ENCODE measurements at regions not wholly inside any gene's neighbourhood (a gene's known extent, or its start where the extent isn't known, plus 50 kb on each side); places are given as distances from the start of the nearest gene placed in this dataset.
"Not testable (repeated sequence)": the region's sequence is repeated elsewhere in the genome, so short reads cannot be mapped to it uniquely, and the experiment has no call there.

DNA sequence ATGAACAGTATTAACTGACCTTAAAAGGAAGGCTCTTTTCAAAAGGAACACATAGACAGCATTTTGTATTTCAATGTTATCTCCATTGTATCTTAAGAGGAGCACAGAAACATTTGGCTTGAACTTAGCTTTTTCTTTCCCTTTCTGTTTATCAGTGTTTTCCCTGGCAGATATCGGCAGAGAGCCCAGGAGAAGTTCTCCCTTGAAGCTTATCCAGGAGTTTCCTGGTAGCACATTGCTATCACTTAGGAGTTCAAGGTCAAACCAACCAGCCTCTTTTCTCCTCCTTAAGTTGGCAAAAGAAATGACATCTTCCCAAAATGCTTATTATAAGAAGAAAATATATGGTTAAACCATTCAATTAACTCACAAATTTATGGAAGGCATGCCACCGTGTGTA, 344.6 kb upstream of the UBE2E2 start:
- DNase-seq: no peak
- TF ChIP-seq, protein P1, sequence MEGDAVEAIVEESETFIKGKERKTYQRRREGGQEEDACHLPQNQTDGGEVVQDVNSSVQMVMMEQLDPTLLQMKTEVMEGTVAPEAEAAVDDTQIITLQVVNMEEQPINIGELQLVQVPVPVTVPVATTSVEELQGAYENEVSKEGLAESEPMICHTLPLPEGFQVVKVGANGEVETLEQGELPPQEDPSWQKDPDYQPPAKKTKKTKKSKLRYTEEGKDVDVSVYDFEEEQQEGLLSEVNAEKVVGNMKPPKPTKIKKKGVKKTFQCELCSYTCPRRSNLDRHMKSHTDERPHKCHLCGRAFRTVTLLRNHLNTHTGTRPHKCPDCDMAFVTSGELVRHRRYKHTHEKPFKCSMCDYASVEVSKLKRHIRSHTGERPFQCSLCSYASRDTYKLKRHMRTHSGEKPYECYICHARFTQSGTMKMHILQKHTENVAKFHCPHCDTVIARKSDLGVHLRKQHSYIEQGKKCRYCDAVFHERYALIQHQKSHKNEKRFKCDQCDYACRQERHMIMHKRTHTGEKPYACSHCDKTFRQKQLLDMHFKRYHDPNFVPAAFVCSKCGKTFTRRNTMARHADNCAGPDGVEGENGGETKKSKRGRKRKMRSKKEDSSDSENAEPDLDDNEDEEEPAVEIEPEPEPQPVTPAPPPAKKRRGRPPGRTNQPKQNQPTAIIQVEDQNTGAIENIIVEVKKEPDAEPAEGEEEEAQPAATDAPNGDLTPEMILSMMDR (IDR thresholded peaks at IDR 0.05): no peak
- intact Hi-C loops (cut with DNase I; ENCODE audit: low total_unique reads): no loop called here
- Histone ChIP-seq H3K9me3 (no peaks in the 10 kb centered on the region), H3K4me1 (peaks cover 0 to 11% (median 0%) of the 10 kb centered on the region in 4 donors), H3K4me3 (no peak overlapping the region), H3K36me3 (no peaks in the 10 kb centered on the region), H3K27me3 (no peaks in the 10 kb centered on the region), H3K27ac (no peak overlapping the region)

DNA sequence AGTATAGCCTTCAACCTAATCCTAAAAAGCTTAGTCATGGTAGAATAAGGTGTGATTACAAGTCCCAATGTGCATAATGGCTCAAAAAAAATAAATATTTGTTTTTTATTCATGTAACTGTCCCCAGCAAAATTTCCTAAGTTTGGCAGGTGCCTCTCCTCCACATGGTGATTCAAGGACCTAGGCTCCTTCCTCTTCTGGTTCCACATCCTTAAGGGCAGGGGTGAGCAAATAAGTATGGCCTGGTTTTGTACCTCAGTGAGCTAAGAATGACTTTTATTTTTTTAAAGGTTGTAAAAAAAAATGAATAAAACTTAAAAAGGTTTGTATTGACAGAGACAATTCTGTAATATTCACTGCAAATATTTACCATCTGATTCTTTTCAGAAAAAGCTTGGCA, 343.5 kb upstream of the UBE2E2 start:
- Histone ChIP-seq H3K27ac (no peak overlapping the region), H3K36me3 (no peaks in the 10 kb centered on the region), H3K27me3 (no peaks in the 10 kb centered on the region), H3K9me3 (no peaks in the 10 kb centered on the region), H3K4me3 (no peak overlapping the region), H3K4me1 (peaks cover 0 to 11% (median 0%) of the 10 kb centered on the region in 4 donors)
- DNase-seq: no peak
- intact Hi-C loops (cut with DNase I; ENCODE audit: low total_unique reads): no loop called here
- TF ChIP-seq, protein P1 (IDR thresholded peaks at IDR 0.05): no peak

DNA sequence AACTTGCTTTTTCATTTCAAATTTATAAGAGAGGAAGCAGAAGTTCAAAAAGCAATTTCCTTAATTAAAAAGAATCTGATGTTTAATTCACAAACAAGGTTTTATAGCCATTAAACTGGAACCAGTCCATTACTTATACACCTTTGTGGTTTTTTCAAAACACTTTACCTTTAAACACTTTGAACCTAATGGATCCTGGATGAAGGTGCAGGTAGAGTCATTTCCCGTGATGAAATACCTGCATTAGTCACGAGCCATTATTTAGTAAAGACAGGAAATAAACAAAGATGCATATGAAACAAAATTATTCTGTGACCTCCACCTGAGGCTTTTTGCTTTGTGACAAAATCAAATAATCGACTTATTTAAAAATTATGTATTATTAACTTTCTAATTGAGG, 341.7 kb upstream of the UBE2E2 start:
- intact Hi-C loops (cut with DNase I; ENCODE audit: low total_unique reads): no loop called here
- H3K27ac ChIP-seq: no peak overlapping the region
- no peaks in the 10 kb centered on the region for H3K9me3 ChIP-seq
- no peak for DNase-seq
- H3K4me3 ChIP-seq: no peak overlapping the region
- TF ChIP-seq, protein P1 (IDR thresholded peaks at IDR 0.05): no peak
- H3K36me3 ChIP-seq: no peaks in the 10 kb centered on the region
- no peaks in the 10 kb centered on the region for H3K27me3 ChIP-seq
- H3K4me1 ChIP-seq: peaks cover 0 to 11% (median 0%) of the 10 kb centered on the region in 4 donors

DNA sequence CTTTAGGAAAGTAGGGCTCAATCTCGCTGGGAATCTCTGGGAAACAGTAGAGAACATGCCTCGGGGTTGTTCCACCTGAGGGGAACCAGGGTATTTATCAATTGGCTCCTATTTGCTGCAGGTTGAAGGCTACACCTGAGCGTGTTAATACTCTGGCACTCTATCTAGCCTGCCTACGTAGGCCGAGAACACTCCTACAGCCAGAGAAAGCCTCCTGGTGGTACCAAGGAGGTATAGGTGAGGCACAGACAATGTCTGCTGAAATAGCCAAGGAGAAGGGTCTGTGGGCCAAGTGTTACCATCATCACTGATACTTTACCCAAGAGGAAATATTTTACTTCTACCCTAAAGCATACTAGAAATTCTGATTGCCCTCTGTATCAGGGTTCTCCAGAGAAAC, 341.0 kb upstream of the UBE2E2 start:
- intact Hi-C loops (cut with DNase I; ENCODE audit: low total_unique reads): no loop called here
- Histone ChIP-seq H3K36me3 (no peaks in the 10 kb centered on the region), H3K27me3 (no peaks in the 10 kb centered on the region), H3K27ac (no peak overlapping the region), H3K4me1 (peaks cover 0 to 11% (median 0%) of the 10 kb centered on the region in 4 donors), H3K4me3 (no peak overlapping the region), H3K9me3 (no peaks in the 10 kb centered on the region)
- DNase-seq: no peak
- TF ChIP-seq, protein P1 (IDR thresholded peaks at IDR 0.05): no peak

DNA sequence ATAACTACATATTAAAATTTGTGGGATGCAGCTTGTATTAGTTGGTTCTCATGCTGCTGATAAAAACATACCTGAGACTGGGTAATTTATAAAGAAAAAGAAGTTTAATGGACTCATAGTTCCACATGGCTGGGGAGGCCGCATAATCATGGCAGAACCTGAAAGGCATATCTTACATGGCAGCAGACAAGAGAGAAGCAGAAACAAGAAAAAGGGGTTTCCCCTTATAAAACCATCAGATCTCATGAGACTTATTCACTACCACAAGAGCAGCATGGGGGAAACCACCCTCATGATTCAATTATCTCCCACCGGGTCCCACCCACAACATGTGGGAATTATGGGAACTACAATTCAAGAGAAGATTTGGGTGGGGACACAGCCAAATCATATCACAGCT, 320.3 kb upstream of the UBE2E2 start:
- H3K27me3 ChIP-seq; DNase-seq; H3K4me1 ChIP-seq; H3K9me3 ChIP-seq; H3K36me3 ChIP-seq; intact Hi-C loops (cut with DNase I; ENCODE audit: low total_unique reads); H3K27ac ChIP-seq; H3K4me3 ChIP-seq: not testable (repeated sequence)

DNA sequence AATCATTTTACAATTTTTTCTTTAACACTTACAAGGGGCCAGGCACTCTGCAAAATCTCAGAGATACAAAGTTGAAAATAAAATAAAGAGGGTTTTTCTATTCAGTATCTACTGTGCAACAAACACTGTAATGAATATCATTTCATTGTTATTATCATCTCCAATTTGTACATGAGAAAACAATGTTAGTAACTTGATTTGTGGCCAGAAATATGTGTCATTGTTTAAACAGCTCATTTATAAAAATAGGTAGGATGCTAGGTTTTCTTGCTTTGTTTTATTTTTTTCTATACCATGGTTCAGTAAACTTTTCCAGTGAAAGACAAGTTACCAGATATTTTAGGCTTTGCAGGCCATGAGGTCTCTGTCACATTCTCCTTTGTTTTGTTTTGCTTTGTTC, 318.1 kb upstream of the UBE2E2 start:
- Histone ChIP-seq H3K36me3 (no peaks in the 10 kb centered on the region), H3K4me3 (no peak overlapping the region), H3K4me1 (peaks cover 0 to 10% (median 2%) of the 10 kb centered on the region in 4 donors), H3K27ac (no peak overlapping the region), H3K27me3 (no peaks in the 10 kb centered on the region), H3K9me3 (no peaks in the 10 kb centered on the region)
- TF ChIP-seq, protein P1 (IDR thresholded peaks at IDR 0.05): no peak
- no peak for DNase-seq
- intact Hi-C loops (cut with DNase I; ENCODE audit: low total_unique reads): no loop called here

All from tibial artery (tissue), 4 donors.